ENCODE measurements at regions not wholly inside any gene's neighbourhood (a gene's known extent, or its start where the extent isn't known, plus 50 kb on each side); places are given as distances from the start of the nearest gene placed in this dataset.

- Histone ChIP-seq H3K9me3 (ENCODE audit: control insufficient read depth, low read depth, low read length) (no peaks in the 10 kb centered on the region), H3K4me2 (ENCODE audit: control insufficient read depth, extremely low read depth, insufficient read depth, low read depth, low read length) (no peak overlapping the region), H3K27me3 (ENCODE audit: control insufficient read depth, extremely low read depth, insufficient read depth, low read length) (no peaks in the 10 kb centered on the region), H3K79me2 (ENCODE audit: control insufficient read depth, insufficient read depth, low read length) (no peaks in the 10 kb centered on the region), H4K20me1 (ENCODE audit: control insufficient read depth, extremely low read depth, insufficient read depth, low read length) (no peaks in the 10 kb centered on the region), H3K4me3 (ENCODE audit: control insufficient read depth in 2 of 3, extremely low read depth in 1 of 3, insufficient read depth in 2 of 3, low read depth in 1 of 3, low read length in 3 of 3) (no peak overlapping the region), H2AFZ (ENCODE audit: control insufficient read depth, low read length) (no peak overlapping the region), H3K27ac (ENCODE audit: control insufficient read depth, insufficient read depth, low read length) (no peak overlapping the region), H3K36me3 (ENCODE audit: control insufficient read depth in 2 of 2, extremely low read depth in 1 of 2, insufficient read depth in 2 of 2, low read length in 2 of 2) (no peaks in the 10 kb centered on the region), H3K9me1 (ENCODE audit: control insufficient read depth, extremely low read depth, insufficient read depth, low read length) (no peaks in the 10 kb centered on the region), H3K9ac (ENCODE audit: control insufficient read depth, extremely low read depth, insufficient read depth, low read length) (no peak overlapping the region), H3K4me1 (ENCODE audit: control insufficient read depth, extremely low read depth, insufficient read depth, low read length) (no peaks in the 10 kb centered on the region)
- FAIRE-seq (no peak), DNase-seq (ENCODE audit: low read depth, low spot score) (no peak)
- TF ChIP-seq EZH2 (IDR thresholded peaks at IDR 0.05; ENCODE audit: low read length) = no peak
- no peak for TF ChIP-seq CTCF (optimal IDR thresholded peaks at IDR 0.05 in 1 of 3, IDR thresholded peaks at IDR 0.05 in 1 of 3, conservative IDR thresholded peaks at IDR 0.05 in 1 of 3; ENCODE audit: extremely low read depth in 1 of 3, insufficient read depth in 2 of 3, low read length in 3 of 3)
- dilution Hi-C loops (cut with MboI; ENCODE audit: extremely low pct_ligation_motif_present, low sequenced_read_pairs) = no loop called here
These were observed 1045.9 kb downstream of the MCTP2 start for GRCh38 chr15:95277266-95277665.

GRCh38 chr15:95278532-95279245 lies 1047.3 kb downstream of the MCTP2 start:
- no peak overlapping the region for H2AFZ ChIP-seq (ENCODE audit: control insufficient read depth, low read length)
- H3K9ac ChIP-seq (ENCODE audit: control insufficient read depth, extremely low read depth, insufficient read depth, low read length) = no peak overlapping the region
- H3K79me2 ChIP-seq (ENCODE audit: control insufficient read depth, insufficient read depth, low read length) = no peaks in the 10 kb centered on the region
- DNase-seq (ENCODE audit: low read depth, low spot score) (no peak), FAIRE-seq (no peak)
- H3K9me3 ChIP-seq (ENCODE audit: control insufficient read depth, low read depth, low read length) = no peaks in the 10 kb centered on the region
- no peak overlapping the region for H3K4me2 ChIP-seq (ENCODE audit: control insufficient read depth, extremely low read depth, insufficient read depth, low read depth, low read length)
- no peaks in the 10 kb centered on the region for H3K4me1 ChIP-seq (ENCODE audit: control insufficient read depth, extremely low read depth, insufficient read depth, low read length)
- H3K4me3 ChIP-seq (ENCODE audit: control insufficient read depth in 2 of 3, extremely low read depth in 1 of 3, insufficient read depth in 2 of 3, low read depth in 1 of 3, low read length in 3 of 3) = no peak overlapping the region
- dilution Hi-C loops (cut with MboI; ENCODE audit: extremely low pct_ligation_motif_present, low sequenced_read_pairs) = no loop called here
- H3K36me3 ChIP-seq (ENCODE audit: control insufficient read depth in 2 of 2, extremely low read depth in 1 of 2, insufficient read depth in 2 of 2, low read length in 2 of 2) = no peaks in the 10 kb centered on the region
- no peaks in the 10 kb centered on the region for H4K20me1 ChIP-seq (ENCODE audit: control insufficient read depth, extremely low read depth, insufficient read depth, low read length)
- TF ChIP-seq CTCF (optimal IDR thresholded peaks at IDR 0.05 in 1 of 3, IDR thresholded peaks at IDR 0.05 in 1 of 3, conservative IDR thresholded peaks at IDR 0.05 in 1 of 3; ENCODE audit: extremely low read depth in 1 of 3, insufficient read depth in 2 of 3, low read length in 3 of 3) (no peak), EZH2 (IDR thresholded peaks at IDR 0.05; ENCODE audit: low read length) (no peak)
- no peak overlapping the region for H3K27ac ChIP-seq (ENCODE audit: control insufficient read depth, insufficient read depth, low read length)
- H3K27me3 ChIP-seq (ENCODE audit: control insufficient read depth, extremely low read depth, insufficient read depth, low read length) = no peaks in the 10 kb centered on the region
- H3K9me1 ChIP-seq (ENCODE audit: control insufficient read depth, extremely low read depth, insufficient read depth, low read length) = no peaks in the 10 kb centered on the region

Measured in keratinocyte (primary cell).